C1 segment of cervical spinal cord (tissue), 14 donors: ENCODE measurements at regions not wholly inside any gene's neighbourhood (a gene's known extent, or its start where the extent isn't known, plus 50 kb on each side); places are given as distances from the start of the nearest gene placed in this dataset.
A peak's percentile ranks its signal among the peaks of the same experiment; 100 is the strongest.

Experiments
- DNase-seq, 14 donors: peaks; one replicate each; lab custom pipeline; 2025; lab: John Stamatoyannopoulos, UW

DNA sequence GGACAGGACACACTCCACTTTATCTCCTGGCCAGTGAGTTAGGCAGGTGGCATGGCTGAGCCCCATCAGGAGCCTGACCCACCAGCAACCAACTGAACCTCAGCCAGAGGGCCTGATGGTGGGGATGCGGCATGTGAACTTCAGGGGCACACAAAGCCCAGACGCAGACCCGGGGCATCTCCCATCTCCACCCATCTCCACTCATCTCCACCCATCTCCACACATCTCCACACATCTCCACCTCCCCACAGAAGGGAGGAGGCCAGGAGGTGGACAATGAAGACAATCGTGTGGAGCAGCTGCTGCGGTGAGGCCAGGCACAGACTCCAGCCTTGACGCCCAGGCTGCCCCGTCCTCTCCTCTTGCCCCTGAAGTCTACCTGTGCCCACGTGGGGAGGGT is 340.8 kb downstream of the CTTN start:
- no peak for DNase-seq

GRCh38 chr11:70739811-70740487 is 341.6 kb downstream of the CTTN start:
- DNase-seq = no peak

- DNase-seq = no peak
These were observed 342.1 kb downstream of the CTTN start for GRCh38 chr11:70740488-70740851.

DNA sequence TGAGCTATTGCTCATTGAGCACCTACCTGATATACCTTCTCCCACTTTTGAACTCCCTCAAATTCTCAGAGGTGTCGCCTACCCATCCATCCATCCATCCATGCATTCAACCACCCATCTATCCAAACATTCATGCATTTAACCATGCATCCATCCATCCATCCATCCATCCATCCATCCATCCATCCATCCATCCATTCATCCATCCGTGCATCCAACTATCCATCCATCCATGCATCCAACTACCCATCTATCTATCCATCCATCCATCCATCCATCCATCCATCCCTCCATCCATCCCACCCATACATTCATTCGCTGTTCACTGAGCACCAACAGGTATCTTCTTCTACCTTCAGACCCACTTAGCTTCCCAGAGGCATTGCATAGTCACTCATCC is 342.8 kb downstream of the CTTN start:
- DNase-seq = no peak

GRCh38 chr11:70742553-70743291 is 344.4 kb downstream of the CTTN start:
- no peak for DNase-seq

DNA sequence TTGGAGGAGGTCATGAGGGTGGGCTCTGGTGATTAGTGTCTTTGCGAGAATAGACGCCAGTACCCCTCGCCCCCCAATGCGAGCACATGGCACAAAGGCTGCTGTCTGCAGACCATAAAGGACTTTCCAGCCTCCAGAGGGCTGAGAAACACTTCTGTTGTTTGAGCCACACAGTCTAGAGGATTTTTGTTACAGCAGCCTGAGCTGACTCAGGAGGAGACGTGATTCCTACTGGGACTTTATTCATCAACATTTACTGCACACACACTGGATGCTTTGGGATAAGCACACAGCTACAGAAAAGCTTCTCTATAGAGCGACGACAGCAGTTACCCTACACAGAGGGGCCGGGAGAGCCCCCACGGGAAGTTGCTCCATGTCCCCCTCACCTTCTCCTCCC is 345.0 kb downstream of the CTTN start:
- no peak for DNase-seq

DNA sequence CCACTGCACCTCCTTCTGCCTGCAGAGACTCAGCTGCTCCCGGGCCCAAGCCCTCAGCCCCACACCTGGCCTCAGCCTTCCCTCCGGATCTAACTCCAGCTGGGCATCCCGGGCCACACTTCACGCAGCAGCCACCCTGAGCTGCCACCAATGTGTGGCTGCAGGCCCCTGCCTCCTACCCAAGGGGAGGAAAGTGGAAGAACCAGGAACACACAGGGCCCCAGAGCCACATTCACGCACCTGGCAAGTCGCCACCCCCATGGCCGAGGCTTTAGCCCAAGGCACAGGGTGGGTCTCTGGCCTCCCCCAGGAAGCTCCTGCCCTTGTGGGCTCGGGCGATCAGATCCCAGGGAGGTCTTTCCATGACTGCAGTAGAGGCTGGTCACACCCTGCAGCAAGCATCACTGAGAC is 345.6 kb downstream of the CTTN start:
- no peak for DNase-seq

DNA sequence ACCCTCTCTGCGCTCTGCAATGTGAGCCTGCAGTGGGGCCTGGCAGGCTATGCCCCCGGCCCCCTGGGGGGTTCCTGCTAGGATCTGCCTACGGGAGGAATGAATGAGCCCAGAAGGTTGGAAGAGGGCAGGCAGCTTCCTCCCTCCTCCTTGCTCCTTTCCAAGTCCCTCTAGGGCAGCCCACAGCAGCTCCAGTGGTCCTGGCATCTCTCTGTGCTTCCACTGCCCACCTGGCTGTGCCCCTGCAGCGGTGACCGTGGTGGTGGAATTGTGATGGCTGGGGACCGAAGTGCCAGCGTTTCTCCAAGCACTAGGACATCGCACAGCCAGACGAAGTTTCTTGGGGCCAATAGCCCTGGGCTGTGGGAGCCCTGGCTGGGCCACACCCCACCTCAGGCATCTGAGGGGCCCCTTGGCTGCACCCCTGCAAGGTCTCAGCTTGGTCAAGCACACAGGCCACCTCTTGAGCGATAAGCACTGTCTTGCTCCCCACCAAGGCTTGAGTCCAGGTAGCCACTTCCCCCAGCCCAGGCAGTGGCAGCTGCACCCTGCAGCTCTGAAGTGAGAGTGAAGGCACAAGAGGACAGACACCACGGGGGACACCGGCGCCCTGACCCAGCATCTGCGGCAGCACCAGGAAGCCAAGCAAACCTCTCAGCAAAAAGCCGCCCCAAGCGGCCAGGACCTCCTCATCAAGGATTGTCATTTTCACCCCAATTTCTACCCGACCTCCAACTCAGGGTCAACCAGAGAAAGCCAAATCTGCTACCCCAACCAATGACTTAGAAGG is 346.3 kb downstream of the CTTN start:
- DNase-seq = no peak

DNA sequence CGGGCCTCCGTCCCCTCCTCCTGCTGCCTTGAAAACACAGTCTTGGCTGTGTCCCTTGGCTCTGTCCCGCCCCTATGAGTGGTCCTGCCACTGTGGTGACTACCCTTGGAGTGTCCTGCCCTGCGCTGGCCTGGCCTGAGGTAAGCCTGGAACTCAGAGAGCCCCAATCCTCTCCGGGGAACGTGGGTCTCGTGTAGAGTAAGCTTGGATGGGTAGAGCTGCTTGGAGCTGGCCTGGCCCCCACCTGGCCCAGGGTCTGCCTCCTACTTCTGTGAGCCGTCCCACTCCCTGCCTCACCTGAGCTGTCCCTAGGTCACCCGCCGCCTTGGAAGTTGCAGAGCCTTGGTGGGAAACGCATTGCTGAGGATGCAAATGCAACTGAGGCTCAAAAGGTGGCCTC is 347.1 kb downstream of the CTTN start:
- no peak for DNase-seq

DNA sequence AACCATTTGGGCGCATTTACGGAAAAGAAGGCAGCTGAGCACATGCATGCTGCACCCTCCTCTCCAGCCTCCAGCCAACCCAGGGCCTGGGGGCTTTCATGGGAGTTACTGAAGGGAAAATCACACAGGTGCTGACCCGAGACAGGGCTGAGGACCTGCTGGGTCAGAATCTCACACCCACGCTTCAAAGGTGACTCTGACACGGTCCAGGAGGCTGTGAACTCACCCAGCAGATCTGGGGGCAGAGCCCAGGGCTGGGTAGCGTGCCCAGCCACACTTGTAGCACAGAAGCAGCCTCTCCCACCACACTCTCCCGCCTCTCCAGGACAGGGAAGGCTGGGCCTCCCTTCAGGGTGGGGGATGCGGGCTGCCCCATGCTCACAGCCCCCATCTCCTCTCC is 347.6 kb downstream of the CTTN start:
- DNase-seq = no peak

DNA sequence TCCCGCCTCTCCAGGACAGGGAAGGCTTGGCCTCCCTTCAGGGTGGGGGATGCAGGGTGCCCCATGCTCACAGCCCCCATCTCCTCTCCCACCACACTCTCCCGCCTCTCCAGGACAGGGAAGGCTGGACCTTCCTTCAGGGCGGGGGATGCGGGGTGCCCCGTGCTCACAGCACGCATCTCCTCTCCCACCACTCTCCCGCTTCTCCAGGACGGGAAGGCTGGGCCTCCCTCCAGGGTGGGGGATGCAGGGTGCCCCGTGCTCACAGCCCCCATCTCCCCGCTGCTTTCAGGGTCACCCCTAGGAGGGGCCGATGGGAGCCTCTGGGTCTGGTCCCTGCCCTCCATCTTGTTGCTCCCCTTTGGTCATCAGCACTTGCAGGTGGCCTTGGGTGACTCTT is 348.0 kb downstream of the CTTN start:
- no peak for DNase-seq

GRCh38 chr11:70747285-70747684 is 349.0 kb downstream of the CTTN start:
- no peak for DNase-seq

- DNase-seq = no peak
These were observed 349.6 kb downstream of the CTTN start for GRCh38 chr11:70747921-70748320.

DNA sequence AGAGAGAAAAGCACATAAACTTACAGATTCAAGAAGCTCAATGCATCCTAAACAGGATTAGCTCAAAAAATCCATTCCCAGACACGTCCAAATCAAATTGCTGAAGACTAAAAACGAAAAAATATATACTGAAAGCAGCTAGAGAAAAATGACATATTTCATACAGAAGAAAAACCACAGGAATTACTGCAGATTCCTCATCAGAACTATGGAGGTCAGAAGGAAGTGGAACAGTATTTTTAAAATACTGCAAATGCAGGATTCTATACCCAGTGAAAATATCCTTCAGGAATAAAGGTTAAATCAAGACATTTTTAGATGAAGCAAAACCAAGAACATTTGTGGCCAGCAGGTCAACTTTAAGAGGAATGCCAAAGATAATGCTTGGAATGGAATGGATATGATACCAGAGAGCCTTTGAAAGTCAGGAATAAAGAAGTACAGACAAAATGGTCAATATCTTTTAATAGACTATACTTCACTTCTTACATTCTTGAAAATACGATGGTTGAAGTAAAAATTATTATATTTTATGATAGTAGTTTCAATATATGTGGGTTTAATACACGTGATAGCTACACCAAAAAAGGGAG is 352.9 kb downstream of the CTTN start:
- DNase-seq = no peak

DNA sequence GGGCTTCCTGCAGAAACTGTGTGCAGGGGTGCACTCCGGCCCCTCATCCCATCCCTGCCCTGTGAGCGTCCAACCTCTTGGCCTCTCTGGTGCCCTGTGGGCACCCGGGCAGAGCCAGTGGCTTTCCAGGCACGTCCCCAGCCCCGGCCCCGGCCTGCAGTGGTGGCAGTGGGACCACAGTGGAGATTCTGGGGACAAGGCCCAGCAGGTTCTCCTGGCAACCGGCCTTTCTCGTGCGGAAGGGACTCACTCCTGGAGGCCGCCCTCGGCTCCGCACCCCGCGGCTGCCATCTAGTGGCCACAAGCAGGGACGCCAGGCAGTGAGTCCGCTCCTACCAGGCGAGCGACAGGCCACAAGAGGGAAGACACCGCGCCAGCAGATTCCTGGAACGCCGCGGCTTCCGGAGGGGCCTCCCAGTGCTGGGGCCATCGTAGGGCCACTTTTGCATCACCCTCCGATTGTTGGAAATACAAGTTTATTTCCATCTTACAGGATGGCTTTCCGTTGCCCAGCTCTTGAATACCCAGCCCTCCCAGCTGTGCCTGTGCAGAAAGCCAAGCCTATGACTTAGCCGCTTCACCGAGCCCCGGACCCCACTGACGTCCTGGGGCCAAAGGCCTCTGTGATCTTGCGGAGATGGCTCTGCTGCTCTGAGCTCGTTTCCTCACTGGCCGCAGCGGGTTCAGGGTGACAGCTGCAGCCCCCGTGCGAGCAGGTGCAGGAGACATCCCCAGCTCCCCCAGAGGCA is 357.3 kb downstream of the CTTN start:
- DNase-seq = peak in 12 of 14 donors; percentile 22 to 70 (median 52)

DNA sequence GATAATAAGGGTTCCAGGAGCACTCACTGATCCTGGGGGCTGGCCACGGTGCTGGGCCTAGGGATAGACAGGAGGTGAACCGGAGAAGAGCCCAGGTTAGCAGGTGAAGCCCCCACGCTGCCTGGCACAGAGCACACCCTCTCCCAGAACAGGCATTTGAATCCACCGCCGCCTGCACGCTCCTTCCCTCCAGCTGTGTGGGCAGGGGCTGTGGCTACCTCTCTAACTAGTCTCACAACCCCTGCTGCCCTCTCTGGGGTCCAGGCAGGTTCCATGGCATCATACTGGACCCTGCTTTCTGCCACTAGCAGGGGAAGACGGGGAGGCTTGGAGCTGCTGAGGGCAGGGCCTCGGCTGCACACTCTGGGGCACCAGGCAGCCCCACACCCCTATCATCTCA is 358.0 kb downstream of the CTTN start:
- no peak for DNase-seq

DNA sequence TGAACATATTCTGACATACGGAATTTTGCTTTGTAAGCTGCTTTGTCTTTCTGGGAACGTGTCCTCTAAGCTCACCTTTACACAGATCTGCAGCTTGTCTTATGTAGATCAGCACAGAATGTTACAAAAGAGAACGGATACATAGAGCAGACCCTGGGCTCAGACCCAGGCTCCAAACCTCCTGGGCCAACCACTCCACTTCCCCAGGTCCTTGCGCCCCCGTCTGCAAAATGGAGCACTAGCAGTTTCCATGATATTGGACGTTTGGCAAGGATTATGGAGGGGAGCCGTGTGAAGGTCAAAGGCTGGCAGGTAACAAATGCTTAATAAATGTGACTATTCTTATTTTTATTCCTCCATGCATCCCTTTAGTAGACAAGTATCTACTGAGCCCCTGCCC is 358.4 kb downstream of the CTTN start:
- no peak for DNase-seq

- DNase-seq = no peak
These were observed 358.9 kb downstream of the CTTN start for GRCh38 chr11:70757241-70757640.

GRCh38 chr11:70758206-70758605 is 359.9 kb downstream of the CTTN start:
- no peak for DNase-seq

DNA sequence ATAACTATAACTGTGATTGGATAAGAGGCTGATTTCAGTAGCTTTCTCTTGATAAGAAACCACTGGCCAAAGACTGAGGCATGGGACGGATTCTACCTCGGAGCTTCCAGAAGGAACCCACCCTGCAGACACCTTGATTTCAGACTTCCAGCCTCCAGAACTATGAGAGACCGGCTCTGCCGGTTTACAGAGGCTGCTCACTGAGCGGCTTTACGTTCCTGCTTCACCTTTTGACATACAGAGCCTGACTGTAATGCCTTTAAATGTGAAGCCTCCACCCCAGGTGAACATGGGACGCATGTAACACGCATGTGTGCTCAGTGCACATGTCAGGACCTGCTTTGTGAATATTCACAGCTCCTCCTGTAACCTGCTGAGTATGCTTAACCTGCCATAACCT is 361.5 kb downstream of the CTTN start:
- no peak for DNase-seq

- no peak for DNase-seq
These were observed 362.2 kb downstream of the CTTN start for GRCh38 chr11:70760416-70761020.
